Dendritic cell treated with granulocyte-macrophage colony-stimulating factor and Interleukin-4, amounts not matched to agents 40 ng/mL and 50 ng/mL, for 4 days (primary cell): ENCODE measurements at regions not wholly inside any gene's neighbourhood (a gene's known extent, or its start where the extent isn't known, plus 50 kb on each side); places are given as distances from the start of the nearest gene placed in this dataset.

Experiments
- H3K27ac Mint-ChIP-seq: one replicate; pipeline ENCODE4 v1.8.0; 2022; ENCODE audit warnings: mild to moderate bottlenecking, mixed read lengths
- H3K27me3 Mint-ChIP-seq: one replicate; pipeline ENCODE4 v1.8.0; 2022; ENCODE audit warnings: mild to moderate bottlenecking, mixed read lengths
- H3K36me3 Mint-ChIP-seq: one replicate; pipeline ENCODE4 v1.8.0; 2022; ENCODE audit warnings: low read depth, mixed read lengths
- H3K4me1 Mint-ChIP-seq: one replicate; pipeline ENCODE4 v1.8.0; 2022; ENCODE audit warnings: low read depth, mixed read lengths
- H3K4me3 Mint-ChIP-seq: one replicate; pipeline ENCODE4 v1.8.0; 2022; ENCODE audit warnings: mild to moderate bottlenecking, moderate library complexity, mixed read lengths
- H3K9me3 Mint-ChIP-seq: one replicate; pipeline ENCODE4 v1.8.0; 2022; ENCODE audit warnings: mixed read lengths
- intact Hi-C: fragments of 100-400 bp; cut with micrococcal nuclease; formaldehyde crosslinking; loops from one replicate; pipeline ENCODE4 v1.15.0; 2022

DNA sequence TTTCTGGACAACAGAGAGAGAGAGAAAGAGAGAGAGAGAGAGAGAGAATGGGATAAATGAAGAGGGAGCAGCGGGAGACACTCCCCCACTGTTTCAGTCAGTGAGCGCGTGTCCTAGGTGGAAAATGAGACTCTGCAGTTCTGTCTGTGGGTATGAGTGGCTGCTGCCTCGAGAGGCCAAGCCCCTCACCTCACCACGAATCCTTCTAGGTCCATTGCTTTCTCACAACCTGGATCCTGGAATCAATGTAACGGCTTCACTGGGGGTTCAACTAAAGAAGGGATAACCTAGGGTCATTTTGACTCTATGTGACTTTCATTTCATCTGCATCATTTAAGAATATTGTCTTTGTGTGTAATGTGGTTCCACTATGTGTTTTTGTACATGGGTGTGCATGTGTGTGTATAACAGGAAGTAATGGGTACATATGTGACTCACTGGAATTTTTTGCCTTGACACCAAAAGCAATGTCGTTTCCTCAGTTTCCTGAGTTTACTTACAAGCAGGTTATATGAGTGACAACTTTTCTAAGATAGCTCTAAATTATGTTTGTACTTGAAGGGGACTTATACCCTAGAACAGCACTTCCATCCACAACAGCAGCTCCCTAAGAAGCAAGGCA is 221.4 kb upstream of the TRIB2 start:
- no peak overlapping the region for H3K4me3 Mint-ChIP-seq
- no peak overlapping the region for H3K27ac Mint-ChIP-seq
- no peaks in the 10 kb centered on the region for H3K9me3 Mint-ChIP-seq
- H3K27me3 Mint-ChIP-seq, result no peaks in the 10 kb centered on the region
- intact Hi-C loops, result no loop called here
- H3K4me1 Mint-ChIP-seq, result peaks cover 33% of the 10 kb centered on the region
- H3K36me3 Mint-ChIP-seq, result no peaks in the 10 kb centered on the region

DNA sequence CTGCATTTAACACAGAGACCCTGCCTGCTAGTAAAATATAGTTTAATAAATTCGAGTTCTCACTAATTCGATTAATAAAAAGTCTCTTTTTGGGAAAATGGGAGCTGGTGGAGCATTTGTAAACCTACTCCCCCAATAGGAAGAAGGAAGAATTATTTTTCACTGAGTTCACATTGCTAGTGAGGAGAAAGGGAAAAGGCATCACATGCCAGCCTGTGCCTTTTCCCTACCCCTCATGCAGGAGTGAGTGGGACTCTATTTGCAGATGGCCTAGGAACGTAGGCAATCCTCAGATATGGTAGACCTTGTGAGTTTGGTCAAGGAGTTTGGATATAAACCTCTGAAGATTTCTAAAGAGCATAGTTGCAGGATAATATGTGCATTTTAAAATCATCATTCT is 218.4 kb upstream of the TRIB2 start:
- Mint-ChIP-seq H3K36me3 (no peaks in the 10 kb centered on the region), H3K27me3 (no peaks in the 10 kb centered on the region), H3K27ac (no peak overlapping the region), H3K4me3 (no peak overlapping the region), H3K4me1 (peaks cover 54% of the 10 kb centered on the region), H3K9me3 (no peaks in the 10 kb centered on the region)
- intact Hi-C loops, result no loop called here

DNA sequence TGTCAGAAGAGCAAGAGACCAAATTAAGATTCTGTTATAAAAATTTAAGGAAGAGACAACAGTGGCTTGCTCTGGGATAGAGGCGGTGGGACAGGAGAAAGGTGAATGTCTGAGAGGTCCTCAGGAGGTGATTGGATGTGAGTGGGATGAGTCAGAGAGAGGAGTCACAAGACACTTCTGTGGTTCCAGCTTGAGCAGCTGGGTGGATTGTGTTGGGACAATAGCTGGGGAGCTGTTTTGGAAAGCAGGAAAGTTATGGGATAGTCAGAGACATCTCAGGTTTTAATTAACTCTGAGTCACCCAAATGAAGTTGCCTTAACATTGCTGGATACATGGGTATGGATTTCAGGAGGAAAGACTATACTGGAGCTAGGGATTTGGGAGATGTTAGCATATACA is 218.0 kb upstream of the TRIB2 start:
- Mint-ChIP-seq H3K4me1 (peaks cover 55% of the 10 kb centered on the region), H3K9me3 (no peaks in the 10 kb centered on the region), H3K36me3 (no peaks in the 10 kb centered on the region), H3K4me3 (no peak overlapping the region), H3K27me3 (no peaks in the 10 kb centered on the region), H3K27ac (no peak overlapping the region)
- intact Hi-C loops, result no loop called here

DNA sequence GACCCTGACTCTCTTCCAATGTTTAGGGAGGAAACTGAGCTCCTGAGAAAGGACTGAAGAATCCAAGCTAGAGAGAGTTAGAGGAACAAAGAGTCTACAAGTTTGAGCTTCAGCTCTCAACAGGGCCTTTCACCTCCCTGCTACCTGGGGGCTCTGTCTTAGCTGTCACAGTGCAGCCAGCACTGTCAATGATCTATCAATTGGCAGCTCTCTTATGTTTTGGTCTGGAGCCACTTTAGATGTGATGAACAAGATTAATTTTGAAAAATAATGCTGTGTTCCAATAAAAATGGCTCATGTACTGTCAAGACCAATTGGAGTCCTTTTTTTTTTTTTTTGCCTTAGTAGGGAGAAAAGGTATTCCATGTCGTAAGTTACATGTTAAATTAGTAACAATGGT is 215.8 kb upstream of the TRIB2 start:
- H3K4me3 Mint-ChIP-seq, result no peak overlapping the region

DNA sequence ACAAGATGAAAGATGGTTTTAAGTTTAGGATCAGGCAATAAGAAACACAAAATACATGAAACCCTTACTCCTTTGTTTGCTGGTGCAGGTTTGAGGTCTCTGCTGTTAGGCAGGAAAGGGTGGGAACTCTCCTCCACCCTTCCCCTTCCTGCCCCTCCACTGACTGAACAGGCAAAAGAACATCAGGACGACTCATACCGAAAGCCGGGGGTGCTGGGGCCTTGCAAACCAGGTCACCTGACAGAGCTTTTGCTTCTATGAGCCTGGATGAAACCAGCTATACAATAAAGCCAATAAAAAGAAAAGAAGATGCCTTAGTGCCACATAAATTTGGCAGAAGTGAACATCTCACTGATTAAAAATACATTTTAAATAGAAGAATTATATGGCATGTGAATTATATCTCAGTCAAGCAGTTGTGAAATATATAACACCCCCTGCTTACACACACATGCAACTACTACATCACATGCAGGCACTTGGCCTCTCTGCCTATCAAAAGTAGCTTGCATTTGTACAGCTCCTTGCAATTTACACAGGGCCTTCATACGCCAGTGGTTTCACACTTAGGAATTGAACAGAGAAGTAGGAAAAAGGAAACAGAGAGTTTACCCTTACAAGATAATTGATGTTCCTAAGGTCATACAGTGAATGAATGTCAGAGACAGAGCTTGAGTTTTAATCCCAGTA is 215.1 kb upstream of the TRIB2 start:
- H3K36me3 Mint-ChIP-seq, result no peaks in the 10 kb centered on the region
- H3K27ac Mint-ChIP-seq, result peak overlapping the region; percentile 25
- H3K9me3 Mint-ChIP-seq, result no peaks in the 10 kb centered on the region
- intact Hi-C loops, result no loop called here
- peaks cover 66% of the 10 kb centered on the region for H3K4me1 Mint-ChIP-seq
- peak overlapping the region; percentile 6 for H3K4me3 Mint-ChIP-seq
- peaks cover 5% of the 10 kb centered on the region for H3K27me3 Mint-ChIP-seq

More for the DNA sequence above, 215.8 kb upstream of the TRIB2 start:
- intact Hi-C loops, result no loop called here
- peaks cover 1% of the 10 kb centered on the region for H3K27me3 Mint-ChIP-seq
- no peaks in the 10 kb centered on the region for H3K36me3 Mint-ChIP-seq
- H3K4me1 Mint-ChIP-seq, result peaks cover 64% of the 10 kb centered on the region
- no peak overlapping the region for H3K27ac Mint-ChIP-seq
- no peaks in the 10 kb centered on the region for H3K9me3 Mint-ChIP-seq

DNA sequence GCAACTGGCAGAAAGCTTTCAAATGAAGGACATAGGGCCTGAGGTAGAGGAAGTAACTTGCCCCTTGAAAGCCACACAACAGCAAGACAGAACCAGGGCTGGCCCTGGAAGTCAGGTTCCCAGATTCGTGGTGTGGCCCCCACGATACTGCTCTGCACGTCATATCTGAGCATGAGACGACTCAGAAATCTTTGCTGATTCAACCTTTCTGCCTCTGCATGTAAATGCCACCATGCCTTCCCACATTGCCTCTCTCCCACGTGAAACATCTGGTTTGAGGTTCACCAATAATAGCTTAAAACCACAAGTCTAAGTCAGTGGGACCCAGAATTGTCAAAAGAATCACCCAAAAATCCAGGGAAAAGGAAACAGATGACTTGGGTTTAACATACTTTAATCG is 214.0 kb upstream of the TRIB2 start:
- intact Hi-C loops, result no loop called here
- peaks cover 7% of the 10 kb centered on the region for H3K27me3 Mint-ChIP-seq

DNA sequence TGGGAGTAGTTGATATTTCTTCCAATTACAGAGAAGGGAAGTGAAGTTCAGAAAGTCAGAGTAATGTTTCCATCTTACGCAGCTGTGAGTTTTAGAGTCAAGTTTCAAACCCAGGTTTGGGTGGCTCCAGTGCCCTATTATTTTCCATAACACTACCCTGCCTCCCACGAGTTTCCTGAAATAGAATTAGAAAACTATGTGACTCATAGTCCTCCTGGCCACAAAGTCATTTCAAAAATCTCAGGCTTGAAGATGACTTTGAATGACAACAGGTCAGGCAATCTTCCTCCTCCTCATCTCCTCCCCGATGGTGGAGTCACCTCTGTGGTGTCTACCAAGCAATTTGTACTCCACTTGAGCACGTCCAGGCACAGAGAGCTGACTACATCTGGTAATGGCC is 212.3 kb upstream of the TRIB2 start:
- H3K4me1 Mint-ChIP-seq, result peaks cover 64% of the 10 kb centered on the region
- no peak overlapping the region for H3K27ac Mint-ChIP-seq
- peaks cover 7% of the 10 kb centered on the region for H3K27me3 Mint-ChIP-seq
- intact Hi-C loops, result no loop called here
- H3K4me3 Mint-ChIP-seq, result no peak overlapping the region
- no peaks in the 10 kb centered on the region for H3K36me3 Mint-ChIP-seq
- H3K9me3 Mint-ChIP-seq, result no peaks in the 10 kb centered on the region

More for the DNA sequence above, 214.0 kb upstream of the TRIB2 start:
- Mint-ChIP-seq H3K4me3 (no peak overlapping the region), H3K36me3 (no peaks in the 10 kb centered on the region), H3K9me3 (no peaks in the 10 kb centered on the region), H3K27ac (no peak overlapping the region), H3K4me1 (peaks cover 77% of the 10 kb centered on the region)

DNA sequence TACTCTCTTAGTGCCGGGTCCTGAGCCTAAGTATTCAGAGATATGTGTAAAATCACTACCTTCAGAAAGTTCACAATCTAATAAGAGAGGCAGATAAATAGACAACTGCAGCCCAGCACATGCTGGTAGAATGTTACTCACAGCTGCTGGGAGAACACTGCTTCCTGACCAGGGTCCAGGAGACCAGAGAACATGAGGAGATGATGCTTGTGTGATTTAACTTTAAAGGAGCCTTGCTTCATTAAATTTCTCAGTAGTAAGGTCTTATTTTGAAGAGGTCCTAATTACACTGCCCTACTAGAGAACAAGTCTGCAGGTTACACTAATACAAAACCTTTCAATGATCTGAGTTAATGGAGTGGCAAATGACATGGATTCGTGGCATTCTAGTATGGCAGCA is 209.9 kb upstream of the TRIB2 start:
- peaks cover 43% of the 10 kb centered on the region for H3K4me1 Mint-ChIP-seq
- peaks cover 7% of the 10 kb centered on the region for H3K27me3 Mint-ChIP-seq
- H3K4me3 Mint-ChIP-seq, result no peak overlapping the region

DNA sequence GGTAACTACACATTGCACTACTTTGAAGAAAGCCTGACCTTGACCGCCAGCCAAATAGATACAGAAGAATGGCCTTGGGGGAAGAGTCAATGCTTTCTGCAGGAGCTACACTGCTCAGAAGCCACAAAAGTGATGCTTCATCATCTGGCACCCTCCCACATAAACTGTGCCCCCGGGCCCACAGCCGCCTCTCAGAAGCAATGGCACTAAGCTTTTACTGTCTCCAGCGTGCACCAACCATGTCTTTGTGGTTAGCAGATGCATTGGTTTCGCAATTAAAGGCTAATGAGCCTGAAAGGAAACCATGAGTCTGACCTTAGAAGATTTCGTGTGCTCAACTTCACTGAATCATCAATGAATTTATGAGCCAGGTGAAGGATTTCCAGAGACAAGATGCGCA is 209.4 kb upstream of the TRIB2 start:
- Mint-ChIP-seq H3K27ac (no peak overlapping the region), H3K4me1 (peaks cover 38% of the 10 kb centered on the region), H3K9me3 (no peaks in the 10 kb centered on the region), H3K27me3 (peaks cover 7% of the 10 kb centered on the region), H3K36me3 (no peaks in the 10 kb centered on the region), H3K4me3 (no peak overlapping the region)
- intact Hi-C loops, result no loop called here

More for the DNA sequence above, 209.9 kb upstream of the TRIB2 start:
- H3K9me3 Mint-ChIP-seq, result no peaks in the 10 kb centered on the region
- no peaks in the 10 kb centered on the region for H3K36me3 Mint-ChIP-seq
- intact Hi-C loops, result no loop called here
- no peak overlapping the region for H3K27ac Mint-ChIP-seq

DNA sequence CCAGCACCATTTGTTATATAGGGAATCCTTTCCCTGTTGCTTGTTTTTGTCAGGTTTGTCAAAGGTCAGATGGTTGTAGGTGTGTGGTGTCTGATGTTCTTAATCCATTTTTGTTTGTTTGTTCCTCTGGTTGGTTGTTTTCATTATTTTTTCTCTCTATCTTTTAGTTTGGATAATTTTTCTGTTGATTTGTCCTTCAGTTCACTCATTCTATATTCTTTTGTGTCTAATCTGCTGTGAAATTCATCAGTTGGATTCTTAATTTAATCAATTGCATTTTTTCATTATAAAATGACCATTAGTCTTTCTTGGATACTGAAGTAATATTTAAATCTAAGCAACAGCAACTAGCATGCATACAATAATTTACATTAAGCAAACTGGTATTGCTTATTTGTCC is 206.7 kb upstream of the TRIB2 start:
- Mint-ChIP-seq H3K9me3 (no peaks in the 10 kb centered on the region), H3K4me1 (peaks cover 17% of the 10 kb centered on the region), H3K27ac (no peak overlapping the region), H3K4me3 (no peak overlapping the region), H3K27me3 (peaks cover 7% of the 10 kb centered on the region), H3K36me3 (no peaks in the 10 kb centered on the region)
- intact Hi-C loops, result no loop called here

DNA sequence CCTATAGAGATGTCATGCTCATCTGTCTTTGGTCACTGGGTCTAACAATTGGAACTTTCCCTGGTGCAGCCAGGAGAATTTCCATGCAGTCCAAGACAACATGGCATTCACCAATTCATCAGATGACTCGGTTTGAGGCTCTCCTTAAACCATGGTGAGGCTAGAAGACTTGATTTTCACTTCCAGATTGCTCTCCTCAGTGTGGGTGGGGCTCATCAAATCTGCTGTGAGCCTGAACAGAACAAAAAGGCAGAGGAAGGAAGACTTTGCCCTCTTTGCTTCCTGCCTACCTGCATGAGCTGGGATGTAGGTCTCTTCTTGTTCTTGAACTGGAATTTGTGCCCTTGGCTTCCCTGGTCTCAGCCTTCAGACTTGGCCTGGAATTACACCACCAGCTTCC is 203.4 kb upstream of the TRIB2 start:
- Mint-ChIP-seq H3K27me3 (no peaks in the 10 kb centered on the region), H3K4me3 (no peak overlapping the region), H3K36me3 (no peaks in the 10 kb centered on the region), H3K4me1 (no peaks in the 10 kb centered on the region), H3K9me3 (no peaks in the 10 kb centered on the region), H3K27ac (no peak overlapping the region)
- intact Hi-C loops, result no loop called here

DNA sequence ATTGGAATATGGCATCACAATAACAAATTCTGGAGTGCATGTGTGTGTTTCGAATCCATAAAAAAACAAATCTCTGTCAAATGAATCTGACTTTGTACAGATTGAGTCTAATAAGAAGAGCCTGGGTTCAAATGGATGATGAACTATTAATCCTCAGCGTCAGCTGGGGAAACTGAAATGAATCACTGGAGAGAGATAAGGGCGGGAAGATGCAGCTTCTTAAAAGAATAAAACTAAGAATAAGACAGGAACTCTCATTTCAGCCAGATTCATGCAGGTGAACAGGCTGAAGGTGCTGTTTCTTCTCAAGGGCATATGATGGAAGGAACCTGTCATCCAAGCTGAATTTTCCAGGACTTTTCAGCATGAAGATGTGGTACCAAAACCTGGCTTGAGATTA is 202.6 kb upstream of the TRIB2 start:
- H3K36me3 Mint-ChIP-seq, result no peaks in the 10 kb centered on the region
- H3K9me3 Mint-ChIP-seq, result no peaks in the 10 kb centered on the region
- intact Hi-C loops, result no loop called here
- H3K27me3 Mint-ChIP-seq, result peaks cover 3% of the 10 kb centered on the region
- no peaks in the 10 kb centered on the region for H3K4me1 Mint-ChIP-seq
- no peak overlapping the region for H3K4me3 Mint-ChIP-seq
- no peak overlapping the region for H3K27ac Mint-ChIP-seq

DNA sequence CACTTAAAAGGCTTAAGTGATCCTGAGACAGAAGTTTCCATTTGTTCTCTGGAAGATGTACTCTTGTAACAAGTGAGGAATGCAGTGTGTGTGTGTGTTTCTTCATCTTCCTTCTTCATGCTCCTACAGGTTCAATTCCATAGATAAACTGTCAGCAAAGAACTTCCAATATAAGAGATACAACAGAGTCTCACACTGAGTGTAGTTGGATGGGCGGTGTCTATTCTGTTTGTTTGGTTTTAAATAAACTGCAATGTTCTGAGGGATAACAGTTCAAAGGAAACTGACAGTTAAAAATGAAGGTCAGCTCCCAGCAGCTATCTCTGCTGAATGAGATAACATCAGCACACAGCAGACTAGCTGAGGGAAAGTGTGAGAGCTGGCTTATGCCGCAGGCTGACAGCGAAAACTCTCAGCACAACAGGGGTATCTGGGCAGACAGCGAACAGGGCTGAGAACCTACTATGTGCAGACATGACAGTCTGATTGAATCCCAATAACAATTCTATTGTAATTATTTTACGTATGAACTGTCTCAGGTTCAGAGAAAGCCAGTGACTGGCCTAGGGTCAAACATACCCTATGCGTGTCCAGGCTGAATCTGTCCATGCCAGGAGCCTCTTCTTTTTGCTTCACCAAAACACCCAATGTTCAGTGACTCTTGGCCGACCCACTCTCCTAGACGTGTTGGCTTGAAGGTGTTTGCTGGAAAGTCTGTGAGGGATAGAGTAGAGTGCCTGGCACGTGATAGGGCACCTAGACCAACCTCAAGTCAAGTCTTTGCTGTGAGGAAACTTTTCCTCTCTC is 201.9 kb upstream of the TRIB2 start:
- Mint-ChIP-seq H3K36me3 (no peaks in the 10 kb centered on the region), H3K4me3 (no peak overlapping the region), H3K27me3 (peaks cover 3% of the 10 kb centered on the region), H3K9me3 (no peaks in the 10 kb centered on the region), H3K4me1 (no peaks in the 10 kb centered on the region), H3K27ac (no peak overlapping the region)
- intact Hi-C loops, result no loop called here

DNA sequence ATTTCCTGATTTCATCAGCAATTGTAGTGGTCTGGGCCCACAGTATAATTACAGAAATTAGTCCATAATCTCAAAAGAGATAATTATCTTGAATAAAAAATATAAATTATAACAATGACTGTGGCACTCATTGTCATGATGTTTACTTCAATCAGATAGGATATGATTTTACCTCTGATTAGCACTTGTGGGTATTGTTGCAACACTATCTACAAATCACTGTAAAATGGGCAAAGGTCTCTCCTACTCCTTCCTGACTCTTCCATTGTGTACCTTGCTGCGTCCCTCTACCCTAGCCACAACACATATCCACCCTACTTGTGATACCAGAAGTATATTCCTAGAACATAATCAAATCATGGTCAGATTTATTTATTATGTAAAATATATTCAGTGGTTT is 200.9 kb upstream of the TRIB2 start:
- Mint-ChIP-seq H3K27me3 (peaks cover 4% of the 10 kb centered on the region), H3K4me1 (no peaks in the 10 kb centered on the region), H3K36me3 (no peaks in the 10 kb centered on the region), H3K9me3 (no peaks in the 10 kb centered on the region), H3K27ac (no peak overlapping the region), H3K4me3 (no peak overlapping the region)
- intact Hi-C loops, result no loop called here
